Fibroblast of skin of right biceps (primary cell): ENCODE measurements at regions not wholly inside any gene's neighbourhood (a gene's known extent, or its start where the extent isn't known, plus 50 kb on each side); places are given as distances from the start of the nearest gene placed in this dataset.
"Not testable (repeated sequence)": the region's sequence is repeated elsewhere in the genome, so short reads cannot be mapped to it uniquely, and the experiment has no call there.

Source experiments
- DNase-seq: peaks from one replicate; pipeline ENCODE4 v3.0.0-alpha.2; 2013

GRCh38 chr15:24324096-24324495, 351.5 kb upstream of the NPAP1 start:
- DNase-seq: not testable (repeated sequence)

- peak; percentile 8 for DNase-seq
Measured at GRCh38 chr15:24326513-24326912, 349.1 kb upstream of the NPAP1 start.

DNA sequence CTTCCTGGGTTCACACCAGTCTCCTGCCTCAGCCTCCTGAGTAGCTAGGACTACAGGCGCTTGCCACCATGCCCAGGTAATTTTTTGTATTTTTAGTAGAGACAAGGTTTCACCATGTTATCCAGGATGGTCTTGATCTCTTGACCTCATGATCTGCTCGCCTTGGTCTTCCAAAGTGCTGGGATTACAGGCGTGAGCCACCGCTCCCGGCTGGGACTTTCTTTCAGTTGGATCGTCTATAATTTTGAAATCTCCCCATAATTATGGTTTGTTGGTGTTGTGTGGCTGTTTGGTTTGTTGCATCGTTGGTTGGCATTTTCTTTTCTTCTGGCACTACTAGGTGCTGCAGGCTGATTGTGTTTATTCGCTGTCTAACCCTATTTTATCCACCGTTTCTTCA, 343.6 kb upstream of the NPAP1 start:
- DNase-seq: not testable (repeated sequence)

- not testable (repeated sequence) for DNase-seq
Measured at GRCh38 chr15:24341876-24342275, 333.7 kb upstream of the NPAP1 start.

DNA sequence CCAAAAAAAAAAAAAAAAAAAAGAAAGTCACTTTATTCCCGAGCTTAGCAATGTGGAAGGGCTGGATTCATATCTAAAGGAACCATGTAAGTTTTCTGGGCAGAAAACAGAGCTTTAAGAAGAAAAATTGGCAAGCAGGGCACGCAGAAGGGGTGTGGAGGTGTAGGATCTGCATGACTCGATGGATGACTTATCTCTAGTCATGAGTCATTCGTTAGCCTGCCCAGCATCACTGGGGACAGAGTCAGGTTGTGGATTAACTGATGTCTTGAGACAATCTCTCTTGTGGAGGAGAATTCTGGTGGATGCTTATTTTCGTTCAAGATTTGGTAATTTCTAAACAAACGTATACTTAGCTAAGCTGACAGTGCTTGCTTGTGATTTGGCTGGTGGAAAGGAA, 322.8 kb upstream of the NPAP1 start:
- DNase-seq: not testable (repeated sequence)

DNA sequence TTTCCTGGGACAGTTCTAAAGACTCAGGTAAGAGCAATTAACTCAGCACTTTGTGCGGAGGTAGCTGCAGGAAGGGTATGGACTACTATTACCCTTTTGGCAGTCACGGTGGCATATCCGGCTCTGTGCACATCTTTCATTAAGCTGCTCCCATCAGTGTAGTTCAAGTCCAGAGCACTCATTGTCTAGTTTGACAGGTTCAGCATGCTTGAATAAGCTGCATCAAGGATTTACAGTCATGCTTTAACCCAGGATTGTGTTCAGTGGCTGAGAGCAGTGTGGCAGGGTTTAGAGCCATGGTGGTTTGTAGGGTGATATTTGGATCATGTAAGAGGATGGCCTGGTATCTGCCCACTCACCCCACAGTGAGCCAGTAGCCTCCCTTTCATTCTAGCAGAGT, 294.5 kb upstream of the NPAP1 start:
- not testable (repeated sequence) for DNase-seq

- not testable (repeated sequence) for DNase-seq
Measured at GRCh38 chr15:24385258-24385657, 290.3 kb upstream of the NPAP1 start.

DNA sequence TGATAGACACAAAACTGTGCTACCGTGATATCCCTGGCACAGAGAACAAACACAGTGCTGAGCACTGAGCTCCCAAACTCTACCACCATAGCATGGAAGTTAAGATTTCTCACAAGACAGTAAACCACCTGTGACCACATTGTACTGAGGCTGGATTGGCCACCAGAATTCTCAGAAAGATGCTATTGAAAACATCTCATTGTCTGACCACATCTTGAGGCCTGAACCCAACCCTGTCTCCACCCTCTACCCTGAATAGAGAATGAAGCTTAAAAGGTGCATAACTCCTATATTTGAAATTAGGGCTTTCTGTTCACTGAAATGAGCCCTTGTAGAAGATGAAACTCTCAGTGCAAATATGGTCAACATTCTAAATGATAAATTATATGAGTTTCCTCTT, 281.3 kb upstream of the NPAP1 start:
- DNase-seq: no peak

DNA sequence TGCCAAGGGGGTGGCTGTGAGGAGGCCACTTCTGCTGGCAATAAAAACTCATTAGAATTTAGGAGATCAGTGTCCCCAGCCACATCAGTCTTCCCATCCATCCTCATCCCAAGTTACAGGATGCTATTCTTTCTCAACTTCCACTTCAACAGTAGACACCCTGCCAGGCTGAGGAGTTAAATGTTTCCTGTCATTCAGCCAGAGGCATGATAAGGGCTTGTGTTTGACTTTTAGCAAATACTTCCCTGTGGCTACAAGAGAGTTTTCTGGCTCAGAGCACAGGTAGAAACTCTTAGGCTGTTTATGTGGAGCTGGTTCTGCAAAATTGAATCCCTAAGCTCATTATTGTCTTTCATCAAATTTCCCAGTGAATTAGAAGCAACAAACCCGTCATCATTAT, 262.9 kb upstream of the NPAP1 start:
- DNase-seq: not testable (repeated sequence)

DNA sequence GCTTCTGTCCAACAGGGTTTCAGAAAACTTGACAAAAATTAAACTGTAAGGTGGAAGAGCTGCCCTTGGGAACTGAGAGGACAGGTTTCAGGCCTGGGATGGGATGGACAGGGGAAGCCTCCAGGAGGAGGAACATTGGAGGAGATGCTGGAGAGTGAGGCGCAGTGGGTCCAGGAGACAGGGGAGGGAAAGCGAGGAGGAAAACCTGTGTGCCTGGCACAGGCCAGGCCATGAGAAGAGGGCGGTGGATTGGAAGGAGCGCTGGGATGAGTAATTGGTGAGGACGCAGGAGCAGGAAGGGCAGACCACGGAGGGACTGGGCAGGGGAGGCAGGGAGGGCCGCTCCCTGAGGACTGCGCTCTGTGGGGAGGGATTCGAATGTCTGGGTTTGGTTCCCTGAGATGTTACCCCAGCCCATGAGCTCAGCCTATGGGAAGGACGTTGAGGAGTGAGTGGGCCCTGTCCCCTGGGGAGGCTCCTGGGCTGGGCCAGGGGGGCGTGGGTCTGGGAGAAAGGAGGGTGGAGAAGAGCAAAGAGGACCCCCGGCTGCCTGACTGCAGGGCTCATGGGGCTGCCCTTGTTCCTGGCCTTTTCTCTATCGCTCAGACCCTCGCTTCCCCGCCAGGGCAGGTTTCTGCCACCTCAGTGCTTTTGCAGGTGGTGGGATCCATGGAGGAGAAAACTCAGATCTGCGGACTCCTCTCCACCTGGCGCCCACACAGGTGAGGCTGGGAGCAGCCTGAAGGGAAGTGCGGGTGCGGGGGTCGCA, 249.1 kb upstream of the NPAP1 start:
- DNase-seq: not testable (repeated sequence)

DNA sequence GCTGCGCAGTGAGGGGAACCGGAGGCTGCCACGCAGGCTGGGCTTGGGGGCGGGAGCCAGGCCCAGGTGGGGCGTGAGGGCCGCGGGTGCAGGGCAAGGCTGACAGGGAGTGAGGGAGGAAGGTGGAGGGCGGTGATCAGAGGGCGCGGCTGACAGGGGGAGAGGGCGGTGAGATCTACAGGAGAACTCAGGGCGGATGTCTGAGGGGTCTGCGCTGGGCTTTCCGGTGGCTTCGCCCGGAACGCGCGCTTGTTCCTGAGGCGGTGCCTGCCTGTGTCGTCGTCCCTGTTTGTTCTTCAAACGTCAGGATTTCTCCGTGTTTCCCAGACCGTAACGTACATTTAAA, 248.5 kb upstream of the NPAP1 start:
- DNase-seq: not testable (repeated sequence)

DNA sequence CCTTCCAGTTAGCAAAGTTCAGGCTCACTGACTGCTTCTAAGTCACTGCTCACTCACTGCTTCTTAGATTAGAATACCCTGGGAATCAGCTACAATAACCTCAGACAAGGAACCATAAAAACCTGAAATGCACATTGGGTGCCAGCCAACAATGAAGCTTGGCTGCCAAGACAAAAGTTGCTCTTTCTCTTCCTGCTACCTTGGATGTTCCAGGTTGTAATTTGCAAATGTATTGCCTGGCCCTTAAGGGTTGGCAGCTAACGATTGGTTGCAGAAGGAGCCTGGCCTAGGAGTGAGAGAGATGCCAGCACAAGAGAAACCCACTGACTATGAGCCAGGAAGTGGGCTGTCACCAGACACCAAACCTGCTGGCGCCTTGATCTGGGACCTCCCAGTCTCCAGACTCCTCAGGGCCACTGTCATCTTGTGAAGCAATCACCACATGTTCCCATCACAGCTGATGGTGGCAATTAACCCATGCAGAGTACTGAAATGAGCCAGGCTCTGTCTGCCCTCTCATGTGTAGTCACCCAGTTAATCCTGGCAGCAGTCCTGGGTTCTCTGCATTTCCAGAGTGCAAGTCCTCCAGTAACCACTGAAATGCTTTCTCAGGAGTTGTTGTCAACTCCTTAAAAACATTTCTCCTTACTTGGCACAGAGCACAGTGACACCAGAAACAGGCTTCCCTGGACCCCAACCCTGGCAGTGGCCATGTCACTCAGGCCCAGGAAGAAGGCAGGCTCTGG, 240.3 kb upstream of the NPAP1 start:
- not testable (repeated sequence) for DNase-seq

DNA sequence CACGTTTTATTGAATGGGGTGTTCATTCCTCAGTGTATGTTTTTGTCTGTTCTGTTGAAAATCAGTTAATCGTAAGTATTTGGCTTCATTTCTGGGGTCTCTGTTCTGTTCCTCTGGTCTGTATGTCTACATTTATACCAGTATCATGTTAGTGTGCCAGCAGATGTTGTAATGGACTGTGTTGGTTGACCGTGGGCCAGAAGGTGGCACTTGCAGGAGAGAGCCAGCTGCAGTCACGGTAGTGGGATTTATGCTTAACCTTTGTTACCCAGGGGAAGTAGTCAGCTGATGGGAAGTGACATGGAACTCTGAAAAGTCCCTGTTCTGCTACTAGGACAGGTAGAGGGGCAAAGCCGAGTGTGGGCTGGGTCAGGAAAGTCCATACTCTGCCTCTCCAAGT, 238.3 kb upstream of the NPAP1 start:
- not testable (repeated sequence) for DNase-seq

- DNase-seq: not testable (repeated sequence)
Measured at GRCh38 chr15:24437735-24438134, 237.8 kb upstream of the NPAP1 start.

- DNase-seq: not testable (repeated sequence)
Measured at GRCh38 chr15:24477107-24478025, 198.2 kb upstream of the NPAP1 start.

- not testable (repeated sequence) for DNase-seq
Measured at GRCh38 chr15:24485885-24486567, 189.5 kb upstream of the NPAP1 start.

- DNase-seq: not testable (repeated sequence)
Measured at GRCh38 chr15:24488164-24488907, 187.2 kb upstream of the NPAP1 start.

GRCh38 chr15:24505216-24505615, 170.4 kb upstream of the NPAP1 start:
- DNase-seq: not testable (repeated sequence)

- DNase-seq: not testable (repeated sequence)
Measured at GRCh38 chr15:24509714-24510113, 165.9 kb upstream of the NPAP1 start.

GRCh38 chr15:24511598-24511997, 164.0 kb upstream of the NPAP1 start:
- DNase-seq: not testable (repeated sequence)

DNA sequence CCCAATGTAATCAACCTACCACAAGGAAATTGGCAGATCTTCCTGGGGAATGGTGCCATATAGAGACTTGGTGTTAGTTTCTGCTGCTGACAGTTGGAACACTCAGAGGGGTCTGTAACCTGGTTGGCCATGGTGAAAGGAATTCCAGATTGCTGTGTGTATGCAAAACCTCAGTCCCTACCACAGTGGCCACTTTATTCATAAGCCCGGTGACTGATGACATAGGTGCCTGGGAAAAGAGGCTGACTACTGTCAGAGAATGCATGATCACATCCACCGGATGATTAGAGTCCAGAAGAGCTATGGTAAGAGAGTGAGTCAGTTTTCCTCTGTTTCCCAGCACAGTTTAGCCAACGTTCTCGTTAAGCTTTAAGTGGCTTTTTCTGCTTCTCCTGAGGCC, 156.8 kb upstream of the NPAP1 start:
- not testable (repeated sequence) for DNase-seq

- not testable (repeated sequence) for DNase-seq
Measured at GRCh38 chr15:24531235-24531634, 144.3 kb upstream of the NPAP1 start.
